Activated CD4-positive, alpha-beta T cell treated with anti-CD3 and anti-CD28 coated beads, Interleukin-2, Interleukin-4, amounts not matched to agents 100 ng/mL and 50 ng/mL, durations not matched to agents 16 hours and 8 hours (primary cell): ENCODE measurements at regions not wholly inside any gene's neighbourhood (a gene's known extent, or its start where the extent isn't known, plus 50 kb on each side); places are given as distances from the start of the nearest gene placed in this dataset.
A peak's percentile ranks its signal among the peaks of the same experiment; 100 is the strongest.
"Not testable (repeated sequence)": the region's sequence is repeated elsewhere in the genome, so short reads cannot be mapped to it uniquely, and the experiment has no call there.

Experiments used
- DNase-seq: peaks from one replicate; pipeline ENCODE4 v3.0.0-alpha.2; 2020; ENCODE audit warnings: low spot score

DNA sequence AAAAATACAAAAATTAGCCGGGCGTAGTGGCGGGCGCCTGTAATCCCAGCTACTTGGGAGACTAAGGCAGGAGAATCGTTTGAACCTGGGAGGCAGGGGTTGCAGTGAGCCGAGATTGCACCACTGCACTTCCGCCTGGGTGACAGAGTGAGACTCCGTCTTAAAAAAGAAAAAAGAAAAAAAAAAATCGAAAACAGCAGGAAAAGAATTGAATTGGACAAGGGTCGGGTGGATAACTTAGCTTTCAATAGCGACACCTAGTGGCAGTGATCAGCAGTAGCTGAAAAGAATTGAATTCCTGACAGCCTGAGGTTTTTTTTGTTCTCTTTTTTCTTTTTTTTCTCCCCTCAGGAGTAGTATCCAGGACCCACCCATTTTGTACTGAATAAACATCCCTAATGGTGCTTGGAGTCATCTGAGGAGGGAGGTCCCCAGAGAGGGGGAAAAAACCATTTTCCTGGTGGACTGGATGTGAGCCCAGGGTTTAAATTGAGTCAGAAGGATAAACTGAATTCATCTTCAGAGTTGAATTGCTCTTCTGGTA lies 55.1 kb downstream of the CYCS start:
- DNase-seq: peak; percentile 72

- DNase-seq: no peak
Observed at GRCh38 chr7:25068502-25069213, 56.4 kb downstream of the CYCS start.

DNA sequence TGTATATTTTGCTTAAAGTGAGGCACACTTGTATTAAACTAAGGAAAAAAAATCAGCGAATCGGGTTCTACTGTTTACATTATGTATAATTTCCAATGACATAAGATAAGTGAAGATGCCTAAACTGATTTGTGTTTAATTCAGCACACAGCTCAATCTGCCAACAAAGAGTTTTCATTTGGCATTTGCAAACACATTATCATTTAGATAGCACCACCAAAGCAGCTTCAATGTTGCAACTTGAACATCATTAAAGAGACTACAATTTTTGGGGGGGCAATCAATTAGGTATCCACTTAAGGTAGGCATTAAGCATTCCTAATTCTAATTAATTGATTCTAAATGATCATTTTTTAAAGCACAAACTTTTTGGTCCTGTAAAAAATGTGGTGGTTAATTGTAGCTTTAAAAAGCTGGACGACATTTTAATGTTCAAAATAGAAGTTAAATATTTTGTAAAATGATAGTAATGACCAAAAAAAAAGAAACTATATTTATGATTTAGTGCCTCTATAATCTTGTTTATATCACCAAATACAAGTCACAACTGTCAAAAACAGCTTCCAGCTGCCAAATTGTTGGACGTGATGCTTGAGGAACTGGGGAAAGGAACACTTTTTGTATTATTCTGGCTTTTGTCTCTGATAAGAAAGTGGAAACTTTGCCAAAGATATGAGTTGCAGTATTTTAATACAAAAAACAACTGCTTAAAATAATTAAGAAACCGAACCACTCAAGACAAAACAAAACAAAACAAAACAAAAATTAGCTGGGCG lies 57.1 kb downstream of the CYCS start:
- DNase-seq: no peak

DNA sequence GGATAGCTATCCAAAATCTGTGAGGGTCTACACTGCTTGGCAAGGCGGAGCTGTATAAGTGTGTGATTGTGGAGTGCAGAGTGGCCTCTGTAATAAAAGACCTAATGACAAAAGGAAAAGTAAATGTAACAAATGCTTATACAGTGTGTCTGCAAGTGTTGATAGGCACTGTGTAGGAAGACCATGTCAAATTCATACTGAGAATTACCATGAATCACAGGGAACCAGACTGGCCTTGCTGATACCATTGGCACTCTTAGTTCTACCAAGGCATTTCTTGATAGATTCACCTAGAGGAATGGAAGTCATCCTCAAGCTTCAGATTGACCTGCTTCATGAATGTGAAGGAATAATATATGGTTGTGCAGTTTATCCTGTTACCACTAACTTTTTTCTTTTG lies 58.8 kb downstream of the CYCS start:
- no peak for DNase-seq

DNA sequence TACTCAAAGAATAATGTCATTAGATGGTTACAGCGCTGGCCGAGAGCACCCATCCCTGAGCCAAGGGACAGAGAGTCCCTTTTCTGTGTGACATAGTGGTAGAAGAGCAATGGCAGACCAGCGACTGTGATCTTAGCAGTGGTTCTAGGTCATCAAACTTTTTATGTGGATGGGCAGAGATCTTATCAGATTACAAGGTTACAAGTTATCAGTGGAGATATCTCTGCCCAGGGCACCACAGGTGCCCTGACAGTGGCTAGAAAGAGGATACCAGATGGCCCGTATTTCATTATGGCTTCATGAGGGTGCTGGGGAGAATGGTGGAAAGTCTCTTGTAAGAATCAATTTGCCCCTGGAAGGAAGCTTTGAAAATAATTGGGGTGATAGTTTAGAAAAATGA lies 62.7 kb downstream of the CYCS start:
- no peak for DNase-seq

DNA sequence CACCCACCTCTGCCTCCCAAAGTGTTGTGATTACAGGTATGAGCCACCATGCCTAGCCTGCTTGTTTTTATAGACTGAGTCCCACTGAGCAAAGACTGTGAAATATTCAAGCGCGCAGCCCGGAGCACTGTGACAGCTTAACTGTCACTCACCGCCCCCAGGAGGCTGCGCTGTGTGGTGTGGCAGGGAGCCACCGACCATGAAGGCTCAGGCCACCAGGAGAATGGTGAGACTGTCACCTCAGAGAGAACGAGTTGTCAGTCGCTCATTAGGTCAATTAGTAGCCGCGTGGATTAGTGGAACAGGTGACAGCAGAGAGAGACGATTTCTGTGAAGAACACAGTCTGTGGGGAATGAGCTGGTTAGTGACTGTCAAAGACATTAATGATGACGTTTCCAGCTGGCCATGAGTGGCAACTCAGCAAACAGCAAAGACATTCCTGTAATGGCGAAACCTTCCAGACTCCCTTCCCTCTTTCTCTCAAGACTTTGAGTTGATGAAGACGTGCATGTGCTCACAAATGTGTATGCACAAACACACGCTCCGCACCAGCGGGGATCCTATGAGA lies 64.5 kb downstream of the CYCS start:
- DNase-seq: no peak

DNA sequence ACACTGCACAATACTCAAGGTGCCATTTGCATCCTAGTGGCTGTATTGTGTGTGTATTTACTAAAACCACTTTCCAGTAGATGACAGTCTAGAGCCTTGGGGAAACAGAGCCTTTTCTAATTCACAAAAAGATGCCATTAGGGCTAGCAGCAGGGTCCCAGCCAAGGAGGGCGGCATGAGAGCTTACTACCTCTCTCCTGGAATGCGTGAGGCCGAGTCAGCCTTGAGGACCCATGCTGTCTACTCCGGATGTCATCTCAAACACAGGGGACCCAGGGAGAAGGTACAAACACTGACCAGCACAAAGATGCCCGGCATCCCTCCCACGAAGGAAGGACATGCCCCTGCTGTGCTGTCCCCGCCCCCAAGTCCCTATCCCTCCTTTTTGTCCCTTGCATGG lies 65.5 kb downstream of the CYCS start:
- no peak for DNase-seq

GRCh38 chr7:25056368-25056767 lies 68.7 kb downstream of the CYCS start:
- no peak for DNase-seq

DNA sequence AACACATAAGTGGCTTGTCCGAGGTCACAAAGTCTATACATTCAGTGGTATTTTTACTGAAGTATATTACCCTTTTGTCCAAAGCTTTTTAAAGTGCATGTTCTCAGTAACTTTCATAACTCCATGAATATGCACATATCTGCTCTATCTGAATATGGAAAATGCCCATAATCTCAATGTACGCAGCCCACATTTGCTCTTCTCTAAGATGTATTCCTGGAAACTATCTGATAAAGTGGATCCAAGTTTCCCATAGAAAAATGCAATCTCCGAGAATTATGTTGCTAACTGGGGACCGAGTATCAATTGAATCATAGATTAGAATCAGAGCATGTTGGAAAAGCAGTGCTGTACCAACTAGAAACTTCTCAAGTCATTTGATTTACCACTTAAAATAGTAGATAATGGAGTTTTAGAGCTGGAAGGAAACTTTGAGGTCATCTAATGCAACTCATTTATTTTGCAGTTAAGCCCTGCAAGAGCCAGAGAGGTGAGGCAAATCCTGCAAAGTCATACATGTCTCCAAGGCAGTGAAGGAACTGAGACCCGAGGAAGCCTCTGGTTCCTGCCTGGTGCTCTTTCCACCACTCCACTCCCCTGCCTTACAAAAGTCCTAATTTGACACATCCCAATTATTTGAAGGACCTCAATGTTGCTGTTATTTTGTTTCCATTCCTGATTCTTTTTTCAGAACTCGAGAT lies 69.4 kb downstream of the CYCS start:
- no peak for DNase-seq

- DNase-seq: no peak
Observed at GRCh38 chr7:25054819-25055519, 70.1 kb downstream of the CYCS start.

- DNase-seq: no peak
Observed at GRCh38 chr7:25050223-25050622, 70.2 kb upstream of the OSBPL3 start.

DNA sequence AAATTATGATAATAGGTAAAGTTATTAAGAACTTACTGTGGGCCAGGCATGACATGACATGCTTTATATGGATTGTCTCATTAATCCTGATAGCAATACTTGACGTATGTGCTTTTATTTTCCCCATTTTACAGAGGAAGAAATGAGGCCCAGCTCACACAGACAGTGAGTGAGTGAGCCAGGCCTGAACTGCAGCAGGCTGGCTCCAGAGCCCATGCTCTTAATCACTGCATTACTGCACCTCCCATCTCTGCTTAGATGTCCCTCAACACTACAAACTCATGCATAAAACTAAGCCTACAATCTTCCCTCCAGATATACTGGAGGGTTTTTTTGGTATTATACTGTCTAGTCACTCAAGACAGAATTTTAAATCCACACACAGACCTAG lies 68.5 kb upstream of the OSBPL3 start:
- no peak for DNase-seq

GRCh38 chr7:25047571-25048443 lies 67.8 kb upstream of the OSBPL3 start:
- DNase-seq: not testable (repeated sequence)

- DNase-seq: no peak
Observed at GRCh38 chr7:25037325-25037724, 57.3 kb upstream of the OSBPL3 start.

DNA sequence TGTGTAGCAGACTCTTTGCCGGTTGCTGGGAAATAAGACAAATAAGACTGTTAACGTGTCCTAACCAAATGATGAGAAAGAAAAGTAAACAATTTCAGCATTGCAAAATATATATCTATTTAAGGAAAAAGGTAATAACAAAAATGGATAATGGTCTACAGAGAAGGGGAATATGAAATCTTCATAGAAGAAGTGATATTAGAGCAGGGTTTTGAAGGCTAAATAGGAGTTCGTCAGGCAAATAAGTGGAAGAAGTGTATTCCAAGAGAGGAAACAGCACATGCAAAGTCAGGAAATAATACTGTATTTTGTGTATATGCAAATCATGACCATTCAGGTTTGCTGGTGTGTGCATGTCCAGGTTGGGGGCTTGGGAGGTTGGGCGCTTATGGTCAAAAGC lies 55.3 kb upstream of the OSBPL3 start:
- no peak for DNase-seq

- no peak for DNase-seq
Observed at GRCh38 chr7:25034136-25034535, 54.2 kb upstream of the OSBPL3 start.

GRCh38 chr7:25032774-25033743 lies 53.1 kb upstream of the OSBPL3 start:
- no peak for DNase-seq

- DNase-seq: no peak
Observed at GRCh38 chr7:25031432-25031831, 51.5 kb upstream of the OSBPL3 start.

- peak; percentile 6 for DNase-seq
Observed at GRCh38 chr7:25031007-25031406, 51.0 kb upstream of the OSBPL3 start.
